Suprapubic skin (tissue), 4 donors: ENCODE measurements at regions not wholly inside any gene's neighbourhood (a gene's known extent, or its start where the extent isn't known, plus 50 kb on each side); places are given as distances from the start of the nearest gene placed in this dataset.

Experiments
- CTCF ChIP-seq, 2 donors: fragments of 200-600 bp in 1 of 2; fragments of 450-650 bp in 1 of 2; sonication (generic) in 1 of 2; IDR thresholded peaks; one replicate each; pipeline ENCODE4 v1.5.1; 2016 to 2019; ENCODE audit warnings: antibody characterized with exemption in 2 of 2, mild to moderate bottlenecking in 1 of 2, moderate library complexity in 1 of 2
- EP300 ChIP-seq: sonication (generic); formaldehyde crosslinking; IDR thresholded peaks from one replicate; pipeline ENCODE4 v1.6.1; 2017; ENCODE audit warnings: antibody characterized with exemption
- POLR2A ChIP-seq, 2 donors: fragments of 450-650 bp; IDR thresholded peaks; one replicate each; pipeline ENCODE4 v1.6.1; 2017; ENCODE audit warnings: antibody characterized with exemption in 2 of 2, mild to moderate bottlenecking in 2 of 2, moderate library complexity in 2 of 2
- POLR2AphosphoS5 ChIP-seq, 3 donors: sonication (generic); formaldehyde crosslinking; IDR thresholded peaks; one replicate each; pipeline ENCODE4 v1.6.1; 2017; ENCODE audit warnings: antibody characterized with exemption in 3 of 3

- TF ChIP-seq CTCF (IDR thresholded peaks at IDR 0.05) (no peak), POLR2AphosphoS5 (IDR thresholded peaks at IDR 0.05) (no peak), POLR2A (IDR thresholded peaks at IDR 0.05) (no peak), EP300 (no peak)
Measured at GRCh38 chr11:82601711-82602110, 132.0 kb downstream of the FAM181B start.
